HFF-Myc (cell line): ENCODE measurements at regions not wholly inside any gene's neighbourhood (a gene's known extent, or its start where the extent isn't known, plus 50 kb on each side); places are given as distances from the start of the nearest gene placed in this dataset.

Experiments used
- DNase-seq: peaks from one replicate; pipeline ENCODE4 v3.0.0-alpha.2; 2011; ENCODE audit warnings: low read depth; ENCODE audit errors: extremely low read depth
- H3K4me3 ChIP-seq: replicated peaks from 2 replicates; pipeline ENCODE4 v1.5.1; 2011; ENCODE audit warnings: low read depth, mild to moderate bottlenecking, control low read depth, low read length
- CTCF ChIP-seq: IDR thresholded peaks from 2 replicates; pipeline ENCODE4 v1.5.1; 2012; ENCODE audit warnings: mild to moderate bottlenecking, low read depth, low read length, control low read depth; ENCODE audit errors: missing control alignments

- H3K4me3 ChIP-seq = no peak overlapping the region
- no peak for DNase-seq
- no peak for TF ChIP-seq CTCF
Observed at GRCh38 chr4:66591968-66592367, 921.7 kb upstream of the EPHA5 start.

- H3K4me3 ChIP-seq = no peak overlapping the region
- no peak for DNase-seq
- TF ChIP-seq CTCF = no peak
Observed at GRCh38 chr4:66590488-66591215, 920.4 kb upstream of the EPHA5 start.

- no peak for TF ChIP-seq CTCF
- H3K4me3 ChIP-seq = no peak overlapping the region
- no peak for DNase-seq
Observed at GRCh38 chr4:66589183-66589582, 918.9 kb upstream of the EPHA5 start.

- TF ChIP-seq CTCF = no peak
- H3K4me3 ChIP-seq = no peak overlapping the region
- no peak for DNase-seq
Observed at GRCh38 chr4:66585767-66586166, 915.5 kb upstream of the EPHA5 start.

GRCh38 chr4:66577922-66578321 is 907.6 kb upstream of the EPHA5 start:
- TF ChIP-seq CTCF = no peak
- H3K4me3 ChIP-seq = no peak overlapping the region
- no peak for DNase-seq

- TF ChIP-seq CTCF = no peak
- no peak for DNase-seq
- H3K4me3 ChIP-seq = no peak overlapping the region
Observed at GRCh38 chr4:66575008-66575696, 904.9 kb upstream of the EPHA5 start.
